H1 (cell line): ENCODE measurements at regions not wholly inside any gene's neighbourhood (a gene's known extent, or its start where the extent isn't known, plus 50 kb on each side); places are given as distances from the start of the nearest gene placed in this dataset.

Experiments used
- POU5F1 ChIP-seq: IDR thresholded peaks from 2 replicates; pipeline ENCODE4 v1.6.1; 2011; ENCODE audit warnings: low read depth, mild to moderate bottlenecking, low read length, moderate library complexity
- RFX5 ChIP-seq: IDR thresholded peaks from 2 replicates; pipeline ENCODE4 v1.6.1; 2011; ENCODE audit warnings: low read depth, low read length, improper control_type of control experiment, borderline replicate concordance

GRCh38 chr1:213921712-213922111, 66.1 kb upstream of the PROX1 start (continued):
- TF ChIP-seq POU5F1 (no peak), RFX5 (no peak)
- TF ChIP-seq, all 59 proteins: peak for 0
